ENCODE measurements at regions not wholly inside any gene's neighbourhood (a gene's known extent, or its start where the extent isn't known, plus 50 kb on each side); places are given as distances from the start of the nearest gene placed in this dataset.

DNA sequence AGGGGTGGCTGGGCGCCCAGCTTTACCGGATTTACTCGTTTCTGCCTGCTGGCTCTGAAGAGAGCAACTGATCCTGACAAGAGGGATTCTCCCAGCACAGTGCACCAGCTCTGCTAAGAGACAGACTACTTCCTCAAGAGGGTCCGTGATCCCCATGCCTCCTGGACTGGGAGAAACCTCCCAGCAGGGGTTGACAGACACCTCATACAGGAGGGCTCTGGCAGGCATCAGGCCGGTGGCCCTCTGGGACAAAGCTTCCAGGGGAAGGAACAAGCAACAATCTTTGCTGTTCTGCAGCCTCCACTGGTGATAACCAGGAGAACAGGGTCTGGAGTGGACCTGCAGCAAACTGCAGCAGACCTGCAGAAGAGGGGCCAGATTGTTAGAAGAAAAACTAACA, 1192.5 kb upstream of the PRR20A start:
- Histone ChIP-seq H3K9me2 (ENCODE audit: insufficient read depth, low read length) (no peaks in the 10 kb centered on the region), H3K79me2 (replicated peaks; ENCODE audit: insufficient read depth, low read length) (no peaks in the 10 kb centered on the region), H3K27me3 (ENCODE audit: insufficient read depth, low read depth, low read length) (no peaks in the 10 kb centered on the region), H3K27ac (ENCODE audit: low read length) (no peak overlapping the region), H3K4me3 (ENCODE audit: low read length) (no peak overlapping the region), H3K36me3 (ENCODE audit: insufficient read depth, low read length) (no peaks in the 10 kb centered on the region), H3K9me3 (ENCODE audit: low read length) (no peaks in the 10 kb centered on the region), H3F3A (ENCODE audit: insufficient read depth, low read length, poor library complexity, severe bottlenecking) (no peaks in the 10 kb centered on the region), H3K4me2 (ENCODE audit: low read length) (no peak overlapping the region), H4K20me1 (ENCODE audit: insufficient read depth) (no peaks in the 10 kb centered on the region), H2AFZ (ENCODE audit: low read depth, low read length) (no peak overlapping the region), H3K9ac (ENCODE audit: low read length) (no peak overlapping the region)
- TF ChIP-seq EZH2 (IDR thresholded peaks at IDR 0.05; ENCODE audit: borderline replicate concordance, insufficient read depth, low read length, poor library complexity, severe bottlenecking): no peak
- no peak for TF ChIP-seq EP300 (conservative IDR thresholded peaks at IDR 0.05; ENCODE audit: poor library complexity, severe bottlenecking)
- TF ChIP-seq RAD21 (conservative IDR thresholded peaks at IDR 0.05): no peak
- no peak for TF ChIP-seq MXI1 (conservative IDR thresholded peaks at IDR 0.05; ENCODE audit: poor library complexity, severe bottlenecking)
- no peak for TF ChIP-seq POLR2AphosphoS5 (IDR thresholded peaks at IDR 0.05)
- no peak for TF ChIP-seq TAF1 (IDR thresholded peaks at IDR 0.05; ENCODE audit: low read depth)
- no peak for TF ChIP-seq SMC3 (conservative IDR thresholded peaks at IDR 0.05; ENCODE audit: poor library complexity)
- TF ChIP-seq REST (IDR thresholded peaks at IDR 0.05; ENCODE audit: borderline replicate concordance): no peak
- TF ChIP-seq CTCF (IDR thresholded peaks at IDR 0.05; ENCODE audit: poor library complexity, severe bottlenecking): no peak

DNA sequence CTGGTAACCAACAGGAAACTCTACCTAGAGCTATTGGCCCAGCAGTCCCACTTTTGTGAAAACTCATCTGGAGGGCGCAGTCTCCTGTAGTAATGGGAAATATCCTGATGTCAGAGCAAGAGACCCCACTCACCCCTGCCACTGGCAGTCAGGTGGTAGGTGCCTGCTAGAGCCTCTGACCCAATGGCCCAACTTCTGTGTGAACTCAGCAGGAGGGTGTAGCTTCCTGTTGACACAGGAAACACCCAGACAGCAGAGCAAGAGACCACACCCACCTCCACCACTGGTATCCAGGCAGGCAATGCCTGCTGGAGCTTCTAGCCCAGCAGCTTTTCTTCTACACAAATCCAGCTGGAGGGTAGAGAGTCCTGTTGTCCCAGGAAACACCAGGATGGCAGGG, 1176.8 kb upstream of the PRR20A start:
- Histone ChIP-seq H3K4me2 (ENCODE audit: low read length) (no peak overlapping the region), H3K9me3 (ENCODE audit: low read length) (no peaks in the 10 kb centered on the region), H3K4me3 (ENCODE audit: low read length) (no peak overlapping the region), H2AFZ (ENCODE audit: low read depth, low read length) (no peak overlapping the region), H3K9ac (ENCODE audit: low read length) (no peak overlapping the region), H3K27me3 (ENCODE audit: insufficient read depth, low read depth, low read length) (no peaks in the 10 kb centered on the region), H3F3A (ENCODE audit: insufficient read depth, low read length, poor library complexity, severe bottlenecking) (no peaks in the 10 kb centered on the region), H3K79me2 (replicated peaks; ENCODE audit: insufficient read depth, low read length) (no peaks in the 10 kb centered on the region), H3K27ac (ENCODE audit: low read length) (no peak overlapping the region), H4K20me1 (ENCODE audit: insufficient read depth) (no peaks in the 10 kb centered on the region), H3K36me3 (ENCODE audit: insufficient read depth, low read length) (no peaks in the 10 kb centered on the region), H3K9me2 (ENCODE audit: insufficient read depth, low read length) (no peaks in the 10 kb centered on the region)
- TF ChIP-seq SMC3 (conservative IDR thresholded peaks at IDR 0.05; ENCODE audit: poor library complexity) (no peak), REST (IDR thresholded peaks at IDR 0.05; ENCODE audit: borderline replicate concordance) (no peak), EP300 (conservative IDR thresholded peaks at IDR 0.05; ENCODE audit: poor library complexity, severe bottlenecking) (no peak), EZH2 (IDR thresholded peaks at IDR 0.05; ENCODE audit: borderline replicate concordance, insufficient read depth, low read length, poor library complexity, severe bottlenecking) (no peak), TAF1 (IDR thresholded peaks at IDR 0.05; ENCODE audit: low read depth) (no peak), POLR2AphosphoS5 (IDR thresholded peaks at IDR 0.05) (no peak), RAD21 (conservative IDR thresholded peaks at IDR 0.05) (no peak), CTCF (IDR thresholded peaks at IDR 0.05; ENCODE audit: poor library complexity, severe bottlenecking) (no peak), MXI1 (conservative IDR thresholded peaks at IDR 0.05; ENCODE audit: poor library complexity, severe bottlenecking) (no peak)
